Right cardiac atrium (tissue), 5 donors: ENCODE measurements at regions not wholly inside any gene's neighbourhood (a gene's known extent, or its start where the extent isn't known, plus 50 kb on each side); places are given as distances from the start of the nearest gene placed in this dataset.
A peak's percentile ranks its signal among the peaks of the same experiment; 100 is the strongest.

ENCODE experiments used
- ATAC-seq, 2 donors: fragments of 200-7000 bp; cut with Tn5 transposase; one replicate each; pipeline versions ENCODE4 v1.8.0 to v1.9.1; 2020; ENCODE audit warnings: moderate library complexity in 2 of 2, mild to moderate bottlenecking in 1 of 2
- DNase-seq, 3 donors: peaks; one replicate each; pipeline ENCODE4 v3.0.0-alpha.2; 2020
- H3K27ac ChIP-seq: one replicate; pipeline ENCODE4 v1.5.1; 2013; ENCODE audit warnings: mild to moderate bottlenecking, low read length, control low read depth, moderate library complexity
- H3K27me3 ChIP-seq: one replicate; pipeline ENCODE4 v1.6.1; 2013; ENCODE audit not compliant: control insufficient read depth, insufficient read depth
- H3K4me1 ChIP-seq: one replicate; pipeline ENCODE4 v1.6.1; 2013; ENCODE audit warnings: low read length; ENCODE audit not compliant: control insufficient read depth, insufficient read depth
- H3K4me3 ChIP-seq: one replicate; pipeline ENCODE4 v1.5.1; 2013; ENCODE audit warnings: low read length, control low read depth
- H3K9me3 ChIP-seq: one replicate; pipeline ENCODE4 v1.6.1; 2013; ENCODE audit warnings: low read length; ENCODE audit not compliant: control insufficient read depth
- WGBS: extraction: QIAGEN DNeasy Blood & Tissue Kit; methylation state at CpG from one replicate; pipeline ENCODE4 v1.1.7; 2013; 5-methylcytosine and 5-hydroxymethylcytosine counted together
- intact Hi-C, 4 donors: fragments of 100-400 bp; cut with DNase I; formaldehyde crosslinking; loops; one replicate each; pipeline versions ENCODE4 v1.11.0 to v1.14.0; 2022 to 2023
- donor health status: healthy with polysubstance abuse.
- donor health status: DM: no; HTN: yes; CAD: no.
- donor health status: DM: no; HTN: no; CAD: no.
- donor health status: DM: no; HTN: yes; CAD: no; lungs with severe emphysema.
- donor health status: DM: yes; HTN: yes; CAD: no.

- H3K9me3 ChIP-seq: no peaks in the 10 kb centered on the region
- H3K4me1 ChIP-seq: no peaks in the 10 kb centered on the region
- ATAC-seq (no peak), DNase-seq (no peak)
- no peak overlapping the region for H3K27ac ChIP-seq
- intact Hi-C loops: no loop called here
- H3K27me3 ChIP-seq: no peaks in the 10 kb centered on the region
- no peak overlapping the region for H3K4me3 ChIP-seq
These were observed 79.8 kb upstream of the ETV6 start for GRCh38 chr12:11569716-11570115.

DNA sequence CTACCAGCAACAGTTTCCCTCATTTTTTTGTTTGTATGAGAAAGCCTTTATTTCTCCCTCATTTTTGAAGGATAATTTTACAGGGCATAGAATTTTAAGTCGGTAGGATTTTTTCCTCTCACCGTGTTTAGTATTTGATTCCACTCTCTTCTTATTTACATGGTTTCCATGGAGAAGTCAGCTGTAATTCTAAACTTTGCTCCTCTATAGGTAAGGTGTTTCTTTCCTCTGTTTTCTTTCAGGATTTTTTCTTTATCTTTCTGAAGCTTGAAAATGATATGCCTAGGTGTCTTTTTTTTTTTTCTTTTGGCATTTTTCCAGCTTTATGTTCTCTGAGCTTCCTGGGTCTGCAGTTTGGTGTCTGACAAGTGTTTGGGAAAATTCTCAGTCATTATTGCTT is 75.6 kb upstream of the ETV6 start:
- Histone ChIP-seq H3K4me1 (peaks cover 1% of the 10 kb centered on the region), H3K4me3 (no peak overlapping the region), H3K27me3 (no peaks in the 10 kb centered on the region), H3K27ac (no peak overlapping the region), H3K9me3 (no peaks in the 10 kb centered on the region)
- intact Hi-C loops: no loop called here
- DNase-seq: no peak
- ATAC-seq: no peak
- WGBS: 93% methylated on average over 2 of the region's 2 CpGs

DNA sequence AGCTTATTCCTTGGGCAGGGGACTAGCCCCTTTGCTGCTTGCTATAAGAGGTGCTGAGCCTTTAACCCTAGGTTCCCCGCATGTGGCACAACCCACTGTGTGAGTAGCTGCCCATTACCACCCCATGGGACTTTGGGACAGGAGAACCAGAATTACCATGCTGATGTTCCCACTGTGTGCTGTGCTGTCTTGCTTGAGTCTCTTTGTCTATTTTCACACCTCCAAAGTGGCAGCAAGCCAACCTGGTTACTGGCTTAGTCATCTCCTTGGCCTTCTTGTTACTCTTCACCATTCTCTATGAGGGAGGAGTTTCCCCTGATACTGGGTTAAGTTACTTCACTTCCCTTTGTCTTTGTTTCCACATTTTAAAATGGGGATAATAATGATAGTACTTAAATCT is 73.4 kb upstream of the ETV6 start:
- intact Hi-C loops: no loop called here
- Histone ChIP-seq H3K4me1 (peaks cover 1% of the 10 kb centered on the region), H3K27me3 (no peaks in the 10 kb centered on the region), H3K27ac (no peak overlapping the region), H3K4me3 (no peak overlapping the region), H3K9me3 (no peaks in the 10 kb centered on the region)
- WGBS: 98% methylated on average over 1 of the region's 1 CpG
- peak in 1 of 2 donors; percentile 49 for ATAC-seq
- DNase-seq: no peak

GRCh38 chr12:11577658-11578260 is 71.7 kb upstream of the ETV6 start:
- H3K27ac ChIP-seq: no peak overlapping the region
- ATAC-seq: no peak
- WGBS: 73% methylated on average over 4 of the region's 4 CpGs

DNA sequence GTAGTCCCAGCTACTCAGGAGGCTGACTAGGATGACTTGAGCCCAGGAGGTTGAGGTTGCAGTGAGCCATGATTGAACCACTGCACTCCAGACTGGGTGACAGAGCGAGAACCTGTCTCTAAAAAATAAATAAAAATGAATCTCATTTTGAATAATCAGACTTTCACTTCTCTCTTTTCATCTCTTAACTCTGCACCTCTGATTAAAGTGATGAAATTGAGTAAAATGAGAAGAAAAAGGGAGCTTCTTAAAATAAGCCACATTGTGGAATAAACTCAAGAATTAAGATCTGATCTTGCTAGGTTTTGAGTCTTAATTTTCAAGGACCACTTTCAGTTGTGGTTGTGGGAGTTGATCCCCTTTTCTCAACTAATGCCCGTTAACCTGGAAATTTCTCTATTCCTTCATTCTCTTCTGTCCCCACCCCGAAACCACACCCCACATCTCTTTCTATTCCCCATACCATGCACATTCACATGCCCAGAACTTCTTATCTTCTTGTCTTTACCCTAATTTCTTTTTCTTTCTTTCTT is 70.9 kb upstream of the ETV6 start:
- Histone ChIP-seq H3K4me3 (no peak overlapping the region), H3K9me3 (no peaks in the 10 kb centered on the region), H3K4me1 (peaks cover 1% of the 10 kb centered on the region), H3K27ac (no peak overlapping the region), H3K27me3 (no peaks in the 10 kb centered on the region)
- 90% methylated on average over 3 of the region's 3 CpGs for WGBS
- ATAC-seq (no peak), DNase-seq (no peak)
- intact Hi-C loops: no loop called here

More at GRCh38 chr12:11577658-11578260, 71.7 kb upstream of the ETV6 start:
- H3K9me3 ChIP-seq: no peaks in the 10 kb centered on the region
- H3K27me3 ChIP-seq: no peaks in the 10 kb centered on the region
- DNase-seq: no peak
- intact Hi-C loops: no loop called here
- H3K4me1 ChIP-seq: peaks cover 1% of the 10 kb centered on the region
- H3K4me3 ChIP-seq: no peak overlapping the region

GRCh38 chr12:11580125-11580751 is 69.2 kb upstream of the ETV6 start:
- H3K4me3 ChIP-seq: no peak overlapping the region
- peak; percentile 67 to 81 for ATAC-seq
- DNase-seq: peak in 2 of 3 donors; percentile 26 to 66
- H3K4me1 ChIP-seq: peaks cover 1% of the 10 kb centered on the region
- 46% methylated on average over 2 of the region's 2 CpGs for WGBS
- intact Hi-C loops: loop anchor here in 3 of 4 donors (2.0 to 5.0 kb wide), 4 partner anchors 72 to 453 kb away; no protein-coding TSS in a partner anchor
- H3K27ac ChIP-seq: no peak overlapping the region
- H3K9me3 ChIP-seq: no peaks in the 10 kb centered on the region
- no peaks in the 10 kb centered on the region for H3K27me3 ChIP-seq

DNA sequence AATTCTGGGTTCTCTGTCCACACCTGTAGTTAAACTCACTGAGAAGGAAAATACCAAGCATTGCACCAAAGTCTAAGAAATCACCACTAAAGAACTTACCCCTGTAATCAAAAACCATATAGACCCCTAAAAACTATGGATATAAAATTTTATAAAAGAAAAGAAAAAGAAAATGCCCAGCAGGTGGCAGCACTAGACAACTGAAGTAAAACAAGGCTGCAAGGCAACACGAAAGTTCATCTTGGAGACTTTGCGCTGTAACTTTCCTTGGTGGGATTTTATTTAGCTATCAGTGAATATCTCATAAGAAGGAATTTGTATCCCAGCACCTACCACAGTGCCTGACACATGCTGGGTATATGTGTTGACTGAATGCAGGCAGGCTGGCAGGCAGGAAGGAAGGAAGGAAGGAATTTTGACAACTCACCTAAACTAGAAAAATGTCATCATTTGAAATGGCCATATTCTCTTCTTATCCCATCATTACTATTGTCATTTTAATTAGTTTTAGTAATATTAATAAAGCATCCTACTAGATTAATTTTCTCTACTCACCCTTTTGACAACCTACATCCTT is 68.2 kb upstream of the ETV6 start:
- no peaks in the 10 kb centered on the region for H3K27me3 ChIP-seq
- intact Hi-C loops: loop anchor here in 3 of 4 donors (2.0 to 5.0 kb wide), 4 partner anchors 71 to 452 kb away; no protein-coding TSS in a partner anchor
- peak in 1 of 2 donors; percentile 39 for ATAC-seq
- H3K4me3 ChIP-seq: no peak overlapping the region
- H3K4me1 ChIP-seq: peaks cover 1% of the 10 kb centered on the region
- DNase-seq: peak in 2 of 3 donors; percentile 35 to 66
- no peaks in the 10 kb centered on the region for H3K9me3 ChIP-seq
- WGBS: 4% methylated on average over 2 of the region's 2 CpGs
- no peak overlapping the region for H3K27ac ChIP-seq

DNA sequence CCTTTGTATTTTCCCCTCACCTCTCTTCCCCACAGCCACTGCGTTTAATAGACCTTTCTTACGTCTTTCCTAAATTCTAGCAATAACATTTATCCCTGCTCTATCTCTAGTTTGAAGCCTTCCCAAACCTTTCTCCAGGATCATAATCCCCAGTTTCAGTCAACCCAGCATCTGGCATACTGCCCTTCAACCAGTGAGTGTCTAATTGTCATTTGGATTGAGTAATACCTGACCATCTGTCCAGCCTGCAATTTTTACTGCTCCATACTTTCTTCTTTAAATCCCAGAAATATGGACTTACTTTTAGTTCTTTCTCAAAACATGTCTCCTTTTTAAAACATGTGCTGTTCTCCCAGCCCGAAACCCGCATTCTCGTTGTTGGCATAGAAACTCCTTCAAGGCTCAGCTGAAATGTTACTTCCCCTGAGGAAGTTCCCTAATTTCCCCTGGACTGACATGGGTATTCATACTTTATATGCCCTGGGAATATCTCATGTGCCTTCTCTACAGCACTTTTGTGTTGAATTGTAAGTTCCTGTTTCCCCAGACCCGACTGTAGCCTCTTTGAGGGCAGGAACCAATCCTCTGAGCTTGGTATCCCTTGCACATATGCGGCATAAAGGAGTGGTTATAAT is 65.1 kb upstream of the ETV6 start:
- no peaks in the 10 kb centered on the region for H3K9me3 ChIP-seq
- WGBS: 70% methylated on average over 7 of the region's 7 CpGs
- no peak for ATAC-seq
- H3K4me3 ChIP-seq: no peak overlapping the region
- H3K27me3 ChIP-seq: no peaks in the 10 kb centered on the region
- no peaks in the 10 kb centered on the region for H3K4me1 ChIP-seq
- no peak for DNase-seq
- H3K27ac ChIP-seq: no peak overlapping the region
- intact Hi-C loops: loop anchor here in 2 of 4 donors (5.0 kb wide), 3 partner anchors 68 to 448 kb away; no protein-coding TSS in a partner anchor

- H3K4me3 ChIP-seq: no peak overlapping the region
- no peaks in the 10 kb centered on the region for H3K27me3 ChIP-seq
- WGBS: 91% methylated on average over 11 of the region's 11 CpGs
- DNase-seq (no peak), ATAC-seq (no peak)
- intact Hi-C loops: no loop called here
- no peak overlapping the region for H3K27ac ChIP-seq
- H3K4me1 ChIP-seq: no peaks in the 10 kb centered on the region
- H3K9me3 ChIP-seq: no peaks in the 10 kb centered on the region
These were observed 57.0 kb upstream of the ETV6 start for GRCh38 chr12:11592484-11592883.

DNA sequence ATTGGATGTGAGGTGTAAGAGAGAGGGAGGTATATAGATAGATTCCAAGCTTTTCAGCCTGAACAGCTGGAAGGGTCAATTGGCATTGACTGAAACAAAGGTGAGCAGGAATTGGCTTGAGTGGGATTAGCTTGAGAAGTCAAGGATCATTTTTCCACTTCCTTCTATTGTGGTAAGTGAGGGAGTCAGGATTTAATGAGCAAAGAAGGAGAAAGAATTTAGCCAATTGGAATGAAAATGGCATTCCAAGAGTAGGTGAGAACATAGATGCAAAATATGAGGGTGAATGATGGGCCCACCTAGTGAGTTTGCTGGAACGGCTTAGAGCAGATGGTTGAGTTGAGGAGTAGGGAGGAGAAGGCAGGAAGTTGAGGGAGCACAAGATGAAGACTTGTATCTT is 56.5 kb upstream of the ETV6 start:
- intact Hi-C loops: no loop called here
- no peak for ATAC-seq
- H3K4me3 ChIP-seq: no peak overlapping the region
- 79% methylated on average over 1 of the region's 1 CpG for WGBS
- no peaks in the 10 kb centered on the region for H3K4me1 ChIP-seq
- DNase-seq: no peak
- H3K9me3 ChIP-seq: no peaks in the 10 kb centered on the region
- H3K27me3 ChIP-seq: no peaks in the 10 kb centered on the region
- no peak overlapping the region for H3K27ac ChIP-seq

DNA sequence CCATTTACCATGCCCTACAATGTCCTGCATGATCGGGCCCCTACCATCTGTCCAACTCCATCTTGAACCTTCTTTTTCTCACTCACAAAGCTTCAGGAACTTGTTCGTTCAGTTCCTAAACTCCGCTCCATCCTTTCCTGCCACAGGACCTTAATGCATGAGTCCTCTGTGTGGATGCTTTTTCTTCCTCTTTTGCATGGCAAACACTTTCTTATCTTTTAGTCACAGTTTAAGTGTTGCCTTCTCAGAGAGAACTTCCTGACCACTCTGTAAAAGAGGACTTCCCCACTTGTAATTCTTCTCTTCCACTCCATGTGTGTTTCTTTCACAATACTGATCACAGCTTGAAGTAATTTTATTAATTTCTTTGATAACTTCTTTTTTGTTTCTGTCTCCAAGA is 54.4 kb upstream of the ETV6 start:
- Histone ChIP-seq H3K27ac (no peak overlapping the region), H3K4me3 (no peak overlapping the region), H3K27me3 (no peaks in the 10 kb centered on the region), H3K4me1 (no peaks in the 10 kb centered on the region), H3K9me3 (no peaks in the 10 kb centered on the region)
- ATAC-seq (no peak), DNase-seq (no peak)
- intact Hi-C loops: no loop called here
- WGBS: 59% methylated on average over 3 of the region's 3 CpGs
